WTC11 (cell line): ENCODE measurements at regions not wholly inside any gene's neighbourhood (a gene's known extent, or its start where the extent isn't known, plus 50 kb on each side); places are given as distances from the start of the nearest gene placed in this dataset.

ENCODE experiments used
- GRHL2 ChIP-seq: fragments of 250-450 bp; sonication (Bioruptor Pico); IDR thresholded peaks from 2 replicates; pipeline ENCODE4 v1.8.0; 2022; ENCODE audit warnings: mild to moderate bottlenecking, moderate library complexity; ENCODE audit not compliant: insufficient replicate concordance, severe bottlenecking
- IRF2 ChIP-seq: sonication (generic); formaldehyde crosslinking; IDR thresholded peaks from 2 replicates; pipeline ENCODE4 v1.8.0; 2022; ENCODE audit warnings: low read depth, missing genetic modification reagents, borderline replicate concordance
- SP1 ChIP-seq: sonication (generic); formaldehyde crosslinking; conservative IDR thresholded peaks from 2 replicates; pipeline ENCODE4 v1.8.1; 2022; ENCODE audit warnings: missing genetic modification reagents
- TEAD4 ChIP-seq: sonication (generic); formaldehyde crosslinking; IDR thresholded peaks from 2 replicates; pipeline ENCODE4 v1.8.0; 2022; ENCODE audit warnings: mild to moderate bottlenecking, missing genetic modification reagents
- ZNF121 ChIP-seq: sonication (generic); formaldehyde crosslinking; IDR thresholded peaks from 2 replicates; pipeline ENCODE4 v1.8.0; 2023; ENCODE audit warnings: missing genetic modification reagents
- ZNF138 ChIP-seq: sonication (generic); formaldehyde crosslinking; conservative IDR thresholded peaks from 2 replicates; pipeline ENCODE4 v1.8.1; 2022; ENCODE audit warnings: mild to moderate bottlenecking, moderate library complexity, missing genetic modification reagents
- ZNF263 ChIP-seq: sonication (generic); formaldehyde crosslinking; IDR thresholded peaks from 2 replicates; pipeline ENCODE4 v1.8.1; 2022; ENCODE audit warnings: low read depth, mild to moderate bottlenecking, moderate library complexity, missing genetic modification reagents
- TF ChIP-seq, protein P1 (sequence below): sonication (generic); formaldehyde crosslinking; IDR thresholded peaks from 2 replicates; pipeline ENCODE4 v1.8.0; 2022; ENCODE audit warnings: mild to moderate bottlenecking, missing genetic modification reagents
- TF ChIP-seq, protein P2 (sequence below): fragments of 200-600 bp; IDR thresholded peaks from 2 replicates; pipeline ENCODE4 v1.8.0; 2022; ENCODE audit warnings: antibody characterized with exemption
- TF ChIP-seq, protein P3 (sequence below): sonication (generic); formaldehyde crosslinking; IDR thresholded peaks from 2 replicates; pipeline ENCODE4 v1.8.1; 2023; ENCODE audit warnings: mild to moderate bottlenecking, missing genetic modification reagents
- TF ChIP-seq, protein P4 (sequence below): sonication (generic); formaldehyde crosslinking; IDR thresholded peaks from 2 replicates; pipeline ENCODE4 v1.8.1; 2023; ENCODE audit warnings: mild to moderate bottlenecking, missing genetic modification reagents, moderate library complexity
- TF ChIP-seq, protein P5 (sequence below): sonication (generic); formaldehyde crosslinking; IDR thresholded peaks from 2 replicates; pipeline ENCODE4 v1.8.0; 2022; ENCODE audit warnings: mild to moderate bottlenecking, missing genetic modification reagents
- TF ChIP-seq, protein P6 (sequence below): sonication (generic); formaldehyde crosslinking; IDR thresholded peaks from 2 replicates; pipeline ENCODE4 v1.8.0; 2023; ENCODE audit warnings: missing genetic modification reagents

DNA sequence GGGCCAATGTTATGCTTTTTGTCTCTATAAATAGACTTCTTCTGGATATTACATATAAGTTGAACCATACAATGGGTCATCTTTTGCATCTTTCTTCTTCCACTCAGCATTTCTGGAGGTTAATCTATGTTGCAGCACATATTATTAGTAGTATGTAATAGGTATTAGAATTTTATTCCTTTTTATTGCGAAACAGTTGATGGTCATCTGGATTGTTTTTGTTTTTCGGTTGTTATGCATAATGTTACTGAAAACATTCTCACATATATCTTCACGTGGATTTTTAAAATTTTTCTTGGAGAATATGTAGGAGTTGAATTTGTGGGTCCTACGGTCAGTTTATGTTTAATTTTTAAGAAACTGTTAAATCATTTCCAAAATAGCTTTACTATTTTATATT, 466.8 kb downstream of the SLCO4C1 start:
- TF ChIP-seq, protein P1, sequence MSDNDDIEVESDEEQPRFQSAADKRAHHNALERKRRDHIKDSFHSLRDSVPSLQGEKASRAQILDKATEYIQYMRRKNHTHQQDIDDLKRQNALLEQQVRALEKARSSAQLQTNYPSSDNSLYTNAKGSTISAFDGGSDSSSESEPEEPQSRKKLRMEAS (CRISPR knock-in tag), result no peak
- TF ChIP-seq, protein P2, sequence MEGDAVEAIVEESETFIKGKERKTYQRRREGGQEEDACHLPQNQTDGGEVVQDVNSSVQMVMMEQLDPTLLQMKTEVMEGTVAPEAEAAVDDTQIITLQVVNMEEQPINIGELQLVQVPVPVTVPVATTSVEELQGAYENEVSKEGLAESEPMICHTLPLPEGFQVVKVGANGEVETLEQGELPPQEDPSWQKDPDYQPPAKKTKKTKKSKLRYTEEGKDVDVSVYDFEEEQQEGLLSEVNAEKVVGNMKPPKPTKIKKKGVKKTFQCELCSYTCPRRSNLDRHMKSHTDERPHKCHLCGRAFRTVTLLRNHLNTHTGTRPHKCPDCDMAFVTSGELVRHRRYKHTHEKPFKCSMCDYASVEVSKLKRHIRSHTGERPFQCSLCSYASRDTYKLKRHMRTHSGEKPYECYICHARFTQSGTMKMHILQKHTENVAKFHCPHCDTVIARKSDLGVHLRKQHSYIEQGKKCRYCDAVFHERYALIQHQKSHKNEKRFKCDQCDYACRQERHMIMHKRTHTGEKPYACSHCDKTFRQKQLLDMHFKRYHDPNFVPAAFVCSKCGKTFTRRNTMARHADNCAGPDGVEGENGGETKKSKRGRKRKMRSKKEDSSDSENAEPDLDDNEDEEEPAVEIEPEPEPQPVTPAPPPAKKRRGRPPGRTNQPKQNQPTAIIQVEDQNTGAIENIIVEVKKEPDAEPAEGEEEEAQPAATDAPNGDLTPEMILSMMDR, result no peak
- TF ChIP-seq ZNF263, result no peak
- TF ChIP-seq, protein P3, sequence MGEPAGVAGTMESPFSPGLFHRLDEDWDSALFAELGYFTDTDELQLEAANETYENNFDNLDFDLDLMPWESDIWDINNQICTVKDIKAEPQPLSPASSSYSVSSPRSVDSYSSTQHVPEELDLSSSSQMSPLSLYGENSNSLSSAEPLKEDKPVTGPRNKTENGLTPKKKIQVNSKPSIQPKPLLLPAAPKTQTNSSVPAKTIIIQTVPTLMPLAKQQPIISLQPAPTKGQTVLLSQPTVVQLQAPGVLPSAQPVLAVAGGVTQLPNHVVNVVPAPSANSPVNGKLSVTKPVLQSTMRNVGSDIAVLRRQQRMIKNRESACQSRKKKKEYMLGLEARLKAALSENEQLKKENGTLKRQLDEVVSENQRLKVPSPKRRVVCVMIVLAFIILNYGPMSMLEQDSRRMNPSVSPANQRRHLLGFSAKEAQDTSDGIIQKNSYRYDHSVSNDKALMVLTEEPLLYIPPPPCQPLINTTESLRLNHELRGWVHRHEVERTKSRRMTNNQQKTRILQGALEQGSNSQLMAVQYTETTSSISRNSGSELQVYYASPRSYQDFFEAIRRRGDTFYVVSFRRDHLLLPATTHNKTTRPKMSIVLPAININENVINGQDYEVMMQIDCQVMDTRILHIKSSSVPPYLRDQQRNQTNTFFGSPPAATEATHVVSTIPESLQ, result no peak
- TF ChIP-seq, protein P4, sequence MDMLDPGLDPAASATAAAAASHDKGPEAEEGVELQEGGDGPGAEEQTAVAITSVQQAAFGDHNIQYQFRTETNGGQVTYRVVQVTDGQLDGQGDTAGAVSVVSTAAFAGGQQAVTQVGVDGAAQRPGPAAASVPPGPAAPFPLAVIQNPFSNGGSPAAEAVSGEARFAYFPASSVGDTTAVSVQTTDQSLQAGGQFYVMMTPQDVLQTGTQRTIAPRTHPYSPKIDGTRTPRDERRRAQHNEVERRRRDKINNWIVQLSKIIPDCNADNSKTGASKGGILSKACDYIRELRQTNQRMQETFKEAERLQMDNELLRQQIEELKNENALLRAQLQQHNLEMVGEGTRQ (CRISPR knock-in tag), result no peak
- no peak for TF ChIP-seq SP1 (CRISPR knock-in tag)
- TF ChIP-seq ZNF138 (CRISPR knock-in tag), result no peak
- TF ChIP-seq, protein P5, sequence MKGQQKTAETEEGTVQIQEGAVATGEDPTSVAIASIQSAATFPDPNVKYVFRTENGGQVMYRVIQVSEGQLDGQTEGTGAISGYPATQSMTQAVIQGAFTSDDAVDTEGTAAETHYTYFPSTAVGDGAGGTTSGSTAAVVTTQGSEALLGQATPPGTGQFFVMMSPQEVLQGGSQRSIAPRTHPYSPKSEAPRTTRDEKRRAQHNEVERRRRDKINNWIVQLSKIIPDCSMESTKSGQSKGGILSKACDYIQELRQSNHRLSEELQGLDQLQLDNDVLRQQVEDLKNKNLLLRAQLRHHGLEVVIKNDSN (CRISPR knock-in tag), result no peak
- TF ChIP-seq GRHL2 (CRISPR knock-in tag), result no peak
- TF ChIP-seq IRF2 (CRISPR knock-in tag), result no peak
- no peak for TF ChIP-seq ZNF121
- TF ChIP-seq, protein P6, sequence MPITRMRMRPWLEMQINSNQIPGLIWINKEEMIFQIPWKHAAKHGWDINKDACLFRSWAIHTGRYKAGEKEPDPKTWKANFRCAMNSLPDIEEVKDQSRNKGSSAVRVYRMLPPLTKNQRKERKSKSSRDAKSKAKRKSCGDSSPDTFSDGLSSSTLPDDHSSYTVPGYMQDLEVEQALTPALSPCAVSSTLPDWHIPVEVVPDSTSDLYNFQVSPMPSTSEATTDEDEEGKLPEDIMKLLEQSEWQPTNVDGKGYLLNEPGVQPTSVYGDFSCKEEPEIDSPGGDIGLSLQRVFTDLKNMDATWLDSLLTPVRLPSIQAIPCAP (CRISPR knock-in tag), result no peak
- TF ChIP-seq TEAD4 (CRISPR knock-in tag), result no peak
